CD4-positive, CD25-positive, alpha-beta regulatory T cell (primary cell): ENCODE measurements at regions not wholly inside any gene's neighbourhood (a gene's known extent, or its start where the extent isn't known, plus 50 kb on each side); places are given as distances from the start of the nearest gene placed in this dataset.

Experiments used
- ATAC-seq, 2 donors: fragments of 150-1000 bp; cut with Tn5 transposase; one replicate each; pipeline ENCODE4 v1.10.0; 2021; ENCODE audit warnings: low read depth in 2 of 2, moderate number of reproducible peaks in 2 of 2, moderate library complexity in 1 of 2
- DNase-seq, 3 donors: peaks; one replicate each; pipeline versions ENCODE4 v3.0.0 to v3.0.0-alpha.2; 2012 to 2022; ENCODE audit warnings: mixed read lengths in 1 of 3
- H3K27ac ChIP-seq: one replicate; pipeline ENCODE4 v1.7.0; 2013; ENCODE audit warnings: mild to moderate bottlenecking, low read length; ENCODE audit not compliant: insufficient read depth, poor library complexity, severe bottlenecking
- H3K27me3 ChIP-seq: one replicate; pipeline ENCODE4 v1.7.0; 2013; ENCODE audit warnings: low read length; ENCODE audit not compliant: control insufficient read depth, insufficient read depth
- H3K36me3 ChIP-seq: one replicate; pipeline ENCODE4 v1.7.0; 2013; ENCODE audit warnings: mild to moderate bottlenecking, low read length, moderate library complexity; ENCODE audit not compliant: control insufficient read depth, insufficient read depth
- H3K4me1 ChIP-seq: 2 replicates; pipeline ENCODE4 v1.7.0; 2013; ENCODE audit warnings: mild to moderate bottlenecking, low read length; ENCODE audit not compliant: insufficient read depth, control insufficient read depth, poor library complexity, severe bottlenecking
- H3K4me3 ChIP-seq: one replicate; pipeline ENCODE4 v1.7.0; 2013; ENCODE audit warnings: low read depth, mild to moderate bottlenecking, low read length, moderate library complexity
- H3K9me3 ChIP-seq, 2 experiments: 1 replicate in 1 of 2; 2 replicates in 1 of 2; pipeline ENCODE4 v1.7.0; 2013; ENCODE audit warnings: low read length in 2 of 2, mild to moderate bottlenecking in 1 of 2, moderate library complexity in 1 of 2; ENCODE audit not compliant: control insufficient read depth in 2 of 2
- H3K27ac Mint-ChIP-seq, 3 donors: one replicate each; pipeline ENCODE4 v1.8.0; 2020 to 2022; ENCODE audit warnings: mild to moderate bottlenecking in 3 of 3, mixed read lengths in 3 of 3, moderate library complexity in 2 of 3
- H3K27me3 Mint-ChIP-seq: one replicate; pipeline ENCODE4 v1.8.0; 2022; ENCODE audit warnings: mild to moderate bottlenecking, mixed read lengths
- H3K36me3 Mint-ChIP-seq: one replicate; pipeline ENCODE4 v1.8.0; 2020; ENCODE audit warnings: mixed read lengths
- H3K4me1 Mint-ChIP-seq, 4 donors: one replicate each; pipeline ENCODE4 v1.8.0; 2020 to 2022; ENCODE audit warnings: mixed read lengths in 4 of 4, mild to moderate bottlenecking in 1 of 4
- H3K4me3 Mint-ChIP-seq, 4 donors: one replicate each; pipeline ENCODE4 v1.8.0; 2020 to 2022; ENCODE audit warnings: mild to moderate bottlenecking in 4 of 4, mixed read lengths in 4 of 4, moderate library complexity in 3 of 4
- H3K9me3 Mint-ChIP-seq, 7 donors: one replicate each; pipeline ENCODE4 v1.8.0; 2020 to 2022; ENCODE audit warnings: mixed read lengths in 7 of 7, mild to moderate bottlenecking in 3 of 7, moderate library complexity in 2 of 7

DNA sequence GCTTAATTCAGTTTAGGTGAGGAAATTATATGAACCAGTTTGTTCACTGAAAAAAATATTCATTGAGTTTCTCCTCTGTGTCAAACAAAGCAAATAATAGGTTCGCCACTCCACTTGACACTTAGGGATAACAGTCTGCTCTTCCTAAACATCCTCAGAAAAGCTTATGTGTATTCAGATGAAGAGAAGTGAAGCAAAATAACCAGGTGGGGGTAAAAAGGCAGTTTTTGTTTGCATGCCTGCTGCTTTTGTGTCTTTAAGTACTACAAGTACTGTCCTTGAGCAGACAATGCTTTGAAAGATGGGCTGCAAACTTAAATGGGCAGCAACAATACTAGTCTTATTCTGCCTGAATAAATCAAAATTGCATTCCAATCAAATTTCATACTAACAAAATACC lies 910.7 kb upstream of the MDGA2 start:
- H3K4me3 Mint-ChIP-seq, result no peak overlapping the region
- H3K27me3 Mint-ChIP-seq, result no peaks in the 10 kb centered on the region
- H3K4me3 ChIP-seq, result no peak overlapping the region
- H3K4me1 Mint-ChIP-seq, result no peaks in the 10 kb centered on the region
- H3K36me3 Mint-ChIP-seq, result no peaks in the 10 kb centered on the region
- H3K9me3 Mint-ChIP-seq, result peaks cover 0 to 17% (median 0%) of the 10 kb centered on the region in 7 donors
- ATAC-seq (no peak), DNase-seq (no peak)
- no peak overlapping the region for H3K27ac Mint-ChIP-seq
- no peak overlapping the region for H3K27ac ChIP-seq
- H3K9me3 ChIP-seq, result no peaks in the 10 kb centered on the region
- no peaks in the 10 kb centered on the region for H3K27me3 ChIP-seq
- H3K36me3 ChIP-seq, result no peaks in the 10 kb centered on the region
- H3K4me1 ChIP-seq, result no peaks in the 10 kb centered on the region

DNA sequence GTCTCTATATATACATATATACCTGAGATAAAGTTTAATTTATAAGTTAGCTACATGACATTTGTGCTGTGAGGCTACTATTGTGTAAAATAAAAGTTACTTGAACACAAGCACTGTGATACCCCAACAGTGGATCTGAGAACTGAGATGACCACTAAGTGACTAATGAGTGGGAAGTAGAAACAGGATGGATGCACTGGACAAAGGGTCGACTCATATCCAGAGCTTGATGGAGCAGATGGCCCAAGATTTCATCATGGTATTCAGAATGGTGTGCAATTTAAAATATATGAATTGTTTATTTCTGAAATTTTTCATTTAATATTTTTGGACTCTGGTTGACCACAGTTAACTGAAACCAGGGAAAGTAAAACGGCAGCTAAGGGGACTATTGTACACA lies 908.6 kb upstream of the MDGA2 start:
- no peak for ATAC-seq

DNA sequence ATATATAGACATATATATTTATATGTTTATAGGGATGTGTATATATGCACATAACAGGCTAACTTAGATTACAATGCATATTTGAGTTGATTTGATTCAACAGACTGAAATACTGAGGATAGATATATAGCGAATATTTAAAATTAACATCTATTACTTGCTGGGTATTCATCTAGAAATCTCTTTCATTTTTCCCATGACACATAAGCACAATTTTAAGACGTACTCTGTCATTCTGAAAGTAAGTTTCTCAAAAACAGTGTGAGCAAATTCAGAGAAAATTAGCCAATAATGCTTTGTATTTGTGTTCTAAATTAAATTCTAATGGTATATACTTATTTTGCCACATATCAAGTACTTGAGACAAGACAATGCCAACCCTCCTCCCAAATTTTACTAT lies 907.5 kb upstream of the MDGA2 start:
- no peaks in the 10 kb centered on the region for H3K9me3 ChIP-seq
- no peak for ATAC-seq
- H3K27ac ChIP-seq, result no peak overlapping the region
- H3K4me3 ChIP-seq, result no peak overlapping the region
- Mint-ChIP-seq H3K9me3 (peaks cover 0 to 8% (median 5%) of the 10 kb centered on the region in 7 donors), H3K27ac (no peak overlapping the region), H3K36me3 (no peaks in the 10 kb centered on the region), H3K4me1 (no peaks in the 10 kb centered on the region), H3K27me3 (no peaks in the 10 kb centered on the region), H3K4me3 (no peak overlapping the region)
- no peaks in the 10 kb centered on the region for H3K36me3 ChIP-seq
- no peaks in the 10 kb centered on the region for H3K4me1 ChIP-seq
- no peaks in the 10 kb centered on the region for H3K27me3 ChIP-seq
- no peak for DNase-seq

More for the DNA sequence above, 908.6 kb upstream of the MDGA2 start:
- H3K9me3 ChIP-seq, result no peaks in the 10 kb centered on the region
- H3K4me3 Mint-ChIP-seq, result no peak overlapping the region
- H3K27ac ChIP-seq, result no peak overlapping the region
- H3K27me3 Mint-ChIP-seq, result no peaks in the 10 kb centered on the region
- H3K4me1 Mint-ChIP-seq, result no peaks in the 10 kb centered on the region
- no peak for DNase-seq
- no peaks in the 10 kb centered on the region for H3K27me3 ChIP-seq
- no peak overlapping the region for H3K27ac Mint-ChIP-seq
- peaks cover 0 to 8% (median 2%) of the 10 kb centered on the region in 7 donors for H3K9me3 Mint-ChIP-seq
- no peaks in the 10 kb centered on the region for H3K36me3 Mint-ChIP-seq
- no peaks in the 10 kb centered on the region for H3K36me3 ChIP-seq
- no peak overlapping the region for H3K4me3 ChIP-seq
- H3K4me1 ChIP-seq, result no peaks in the 10 kb centered on the region

DNA sequence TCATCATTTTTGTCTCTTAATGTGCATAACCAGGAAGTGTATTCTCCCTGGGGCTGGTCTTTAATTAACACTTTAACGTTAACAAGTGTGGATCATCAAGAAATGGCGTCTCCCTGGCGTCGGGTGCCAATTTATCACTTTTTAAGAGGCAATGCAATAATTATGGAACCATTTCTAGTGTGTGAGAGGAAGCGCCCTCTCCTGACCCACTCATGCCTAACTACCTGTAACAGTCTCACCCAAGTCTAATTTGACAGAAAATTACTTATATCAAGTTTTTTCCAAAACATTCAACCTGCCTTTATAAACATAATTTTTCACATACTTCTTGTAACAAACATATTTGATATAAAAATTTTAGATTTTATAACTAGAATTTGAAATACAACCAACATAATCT lies 905.3 kb upstream of the MDGA2 start:
- Mint-ChIP-seq H3K36me3 (no peaks in the 10 kb centered on the region), H3K27me3 (no peaks in the 10 kb centered on the region), H3K4me1 (no peaks in the 10 kb centered on the region), H3K27ac (no peak overlapping the region), H3K9me3 (peaks cover 0 to 18% (median 5%) of the 10 kb centered on the region in 7 donors), H3K4me3 (no peak overlapping the region)
- Histone ChIP-seq H3K27ac (no peak overlapping the region), H3K4me3 (no peak overlapping the region), H3K4me1 (no peaks in the 10 kb centered on the region), H3K9me3 (peaks cover 0 to 8% of the 10 kb centered on the region in 2 experiments), H3K36me3 (no peaks in the 10 kb centered on the region), H3K27me3 (no peaks in the 10 kb centered on the region)
- DNase-seq (no peak), ATAC-seq (no peak)

DNA sequence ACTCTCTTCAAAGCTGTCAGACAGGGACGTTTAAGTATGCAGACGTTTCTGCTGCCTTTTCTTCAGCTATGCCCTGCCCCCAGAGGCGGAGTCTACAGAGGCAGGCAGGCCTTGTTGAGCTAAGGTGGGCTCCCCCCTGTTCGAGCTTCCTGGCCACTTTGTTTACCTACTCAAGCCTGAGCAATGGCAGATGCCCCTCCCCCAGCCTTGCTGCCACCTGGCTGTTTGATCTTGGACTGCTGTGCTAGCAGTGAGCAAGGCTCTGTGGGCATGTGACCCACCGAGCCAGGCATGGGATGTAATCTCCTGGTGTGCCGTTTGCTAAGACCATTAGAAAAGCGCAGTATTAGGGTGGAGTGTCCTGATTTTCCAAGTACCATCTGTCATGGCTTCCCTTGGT lies 900.4 kb upstream of the MDGA2 start:
- no peak overlapping the region for H3K4me3 Mint-ChIP-seq

DNA sequence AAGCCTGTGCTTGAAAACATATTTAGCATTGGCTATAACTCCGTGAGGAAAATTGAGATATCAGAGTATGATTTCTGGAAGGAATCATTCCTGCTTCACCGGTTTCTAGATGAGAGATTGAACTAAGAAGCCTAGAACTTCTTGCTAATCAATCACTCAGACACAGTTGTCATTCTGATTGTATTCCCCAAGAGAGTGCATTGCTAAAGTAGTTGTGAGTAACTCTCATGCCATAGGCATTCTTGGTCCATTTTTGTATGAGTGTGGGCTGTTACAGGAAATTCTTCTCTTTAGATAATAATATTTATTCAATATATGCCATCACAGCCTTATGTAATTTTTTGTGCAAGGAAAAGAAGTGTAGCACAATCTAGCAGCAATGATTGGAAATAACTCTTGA lies 893.3 kb upstream of the MDGA2 start:
- peaks cover 0 to 24% (median 10%) of the 10 kb centered on the region in 7 donors for H3K9me3 Mint-ChIP-seq
- H3K4me1 Mint-ChIP-seq, result no peaks in the 10 kb centered on the region
- H3K4me3 Mint-ChIP-seq, result no peak overlapping the region
- no peak overlapping the region for H3K4me3 ChIP-seq
- H3K27me3 ChIP-seq, result no peaks in the 10 kb centered on the region
- no peak for ATAC-seq
- H3K4me1 ChIP-seq, result no peaks in the 10 kb centered on the region
- H3K9me3 ChIP-seq, result no peaks in the 10 kb centered on the region
- no peak for DNase-seq
- H3K27me3 Mint-ChIP-seq, result no peaks in the 10 kb centered on the region
- H3K36me3 Mint-ChIP-seq, result no peaks in the 10 kb centered on the region
- H3K27ac ChIP-seq, result no peak overlapping the region
- H3K27ac Mint-ChIP-seq, result no peak overlapping the region
- H3K36me3 ChIP-seq, result no peaks in the 10 kb centered on the region

More for the DNA sequence above, 900.4 kb upstream of the MDGA2 start:
- Mint-ChIP-seq H3K4me1 (no peaks in the 10 kb centered on the region), H3K27me3 (no peaks in the 10 kb centered on the region), H3K36me3 (no peaks in the 10 kb centered on the region), H3K9me3 (peaks cover 4 to 31% (median 6%) of the 10 kb centered on the region in 7 donors), H3K27ac (no peak overlapping the region)
- Histone ChIP-seq H3K27me3 (no peaks in the 10 kb centered on the region), H3K27ac (no peak overlapping the region), H3K9me3 (peaks cover 0 to 8% of the 10 kb centered on the region in 2 experiments), H3K36me3 (no peaks in the 10 kb centered on the region), H3K4me3 (no peak overlapping the region), H3K4me1 (no peaks in the 10 kb centered on the region)
- ATAC-seq, result no peak
- no peak for DNase-seq

DNA sequence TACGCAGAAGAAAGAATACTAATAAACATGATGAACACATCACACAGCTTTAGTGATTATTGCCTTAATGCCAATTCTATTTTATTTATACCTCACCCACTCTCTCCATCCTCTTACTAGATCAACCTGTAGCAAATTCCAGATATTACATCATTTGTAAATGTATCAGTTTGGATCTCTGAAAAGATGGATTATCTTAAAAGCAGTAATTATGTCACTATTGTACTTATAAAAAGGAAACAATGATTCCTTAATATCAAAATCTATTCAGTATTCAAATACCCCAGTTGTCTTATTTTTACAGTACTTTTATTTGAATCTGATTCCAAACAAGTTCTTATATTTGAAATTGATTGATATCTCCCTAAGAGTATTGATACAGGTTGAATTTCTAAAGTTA lies 892.8 kb upstream of the MDGA2 start:
- no peak for DNase-seq
- Mint-ChIP-seq H3K27ac (no peak overlapping the region), H3K9me3 (peaks cover 0 to 24% (median 10%) of the 10 kb centered on the region in 7 donors)

DNA sequence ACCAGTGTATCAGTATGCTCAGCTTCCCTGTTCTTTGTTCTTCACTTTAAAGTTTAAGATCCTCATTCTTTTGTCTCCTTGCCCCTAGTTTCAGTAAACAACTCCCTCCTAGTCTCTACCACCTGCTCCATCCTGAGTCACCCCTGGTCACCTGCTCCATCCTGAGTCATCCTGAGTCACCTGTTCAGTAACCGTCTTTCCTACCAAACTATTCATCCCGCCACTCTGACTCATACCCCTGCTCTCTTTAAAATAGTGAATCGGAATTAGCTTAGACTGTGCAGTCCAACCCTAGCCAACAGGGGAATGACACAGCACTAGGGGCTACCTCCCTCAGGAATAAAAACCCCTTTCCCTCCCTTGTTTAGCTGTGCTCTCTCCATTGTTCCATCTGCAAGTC lies 888.1 kb upstream of the MDGA2 start:
- Histone ChIP-seq H3K4me1 (no peaks in the 10 kb centered on the region), H3K36me3 (no peaks in the 10 kb centered on the region), H3K4me3 (no peak overlapping the region), H3K27me3 (no peaks in the 10 kb centered on the region), H3K9me3 (peaks cover 0 to 2% of the 10 kb centered on the region in 2 experiments), H3K27ac (no peak overlapping the region)
- DNase-seq, result no peak
- no peak for ATAC-seq
- peaks cover 0 to 18% (median 7%) of the 10 kb centered on the region in 7 donors for H3K9me3 Mint-ChIP-seq
- no peaks in the 10 kb centered on the region for H3K27me3 Mint-ChIP-seq
- no peaks in the 10 kb centered on the region for H3K4me1 Mint-ChIP-seq
- no peaks in the 10 kb centered on the region for H3K36me3 Mint-ChIP-seq
- no peak overlapping the region for H3K27ac Mint-ChIP-seq
- no peak overlapping the region for H3K4me3 Mint-ChIP-seq

More for the DNA sequence above, 892.8 kb upstream of the MDGA2 start:
- Mint-ChIP-seq H3K36me3 (no peaks in the 10 kb centered on the region), H3K4me3 (no peak overlapping the region), H3K27me3 (no peaks in the 10 kb centered on the region), H3K4me1 (no peaks in the 10 kb centered on the region)
- Histone ChIP-seq H3K27ac (no peak overlapping the region), H3K9me3 (no peaks in the 10 kb centered on the region), H3K4me1 (no peaks in the 10 kb centered on the region), H3K36me3 (no peaks in the 10 kb centered on the region), H3K4me3 (no peak overlapping the region), H3K27me3 (no peaks in the 10 kb centered on the region)
- no peak for ATAC-seq
